ENCODE measurements at regions not wholly inside any gene's neighbourhood (a gene's known extent, or its start where the extent isn't known, plus 50 kb on each side); places are given as distances from the start of the nearest gene placed in this dataset.

DNA sequence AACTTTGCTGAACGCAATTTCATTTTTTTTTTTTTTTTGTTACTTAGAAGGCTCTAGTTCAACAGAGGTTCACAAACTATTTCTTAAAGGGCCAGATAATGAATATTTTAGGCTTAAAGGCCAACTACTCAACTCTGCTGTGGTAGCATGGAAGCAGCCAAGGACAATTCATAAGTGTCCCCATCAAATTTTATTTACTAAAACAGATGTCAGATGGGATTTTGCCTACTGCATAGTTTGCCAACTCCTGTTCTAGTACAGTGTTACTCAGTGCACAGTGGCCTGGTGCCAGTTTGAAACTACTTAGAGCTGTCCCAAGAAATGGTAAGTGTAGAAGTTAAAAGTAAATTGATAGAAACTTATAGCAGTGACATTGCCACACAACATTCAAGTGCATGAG is 949.4 kb upstream of the FANCL start (continued):
- TF ChIP-seq, protein P1, sequence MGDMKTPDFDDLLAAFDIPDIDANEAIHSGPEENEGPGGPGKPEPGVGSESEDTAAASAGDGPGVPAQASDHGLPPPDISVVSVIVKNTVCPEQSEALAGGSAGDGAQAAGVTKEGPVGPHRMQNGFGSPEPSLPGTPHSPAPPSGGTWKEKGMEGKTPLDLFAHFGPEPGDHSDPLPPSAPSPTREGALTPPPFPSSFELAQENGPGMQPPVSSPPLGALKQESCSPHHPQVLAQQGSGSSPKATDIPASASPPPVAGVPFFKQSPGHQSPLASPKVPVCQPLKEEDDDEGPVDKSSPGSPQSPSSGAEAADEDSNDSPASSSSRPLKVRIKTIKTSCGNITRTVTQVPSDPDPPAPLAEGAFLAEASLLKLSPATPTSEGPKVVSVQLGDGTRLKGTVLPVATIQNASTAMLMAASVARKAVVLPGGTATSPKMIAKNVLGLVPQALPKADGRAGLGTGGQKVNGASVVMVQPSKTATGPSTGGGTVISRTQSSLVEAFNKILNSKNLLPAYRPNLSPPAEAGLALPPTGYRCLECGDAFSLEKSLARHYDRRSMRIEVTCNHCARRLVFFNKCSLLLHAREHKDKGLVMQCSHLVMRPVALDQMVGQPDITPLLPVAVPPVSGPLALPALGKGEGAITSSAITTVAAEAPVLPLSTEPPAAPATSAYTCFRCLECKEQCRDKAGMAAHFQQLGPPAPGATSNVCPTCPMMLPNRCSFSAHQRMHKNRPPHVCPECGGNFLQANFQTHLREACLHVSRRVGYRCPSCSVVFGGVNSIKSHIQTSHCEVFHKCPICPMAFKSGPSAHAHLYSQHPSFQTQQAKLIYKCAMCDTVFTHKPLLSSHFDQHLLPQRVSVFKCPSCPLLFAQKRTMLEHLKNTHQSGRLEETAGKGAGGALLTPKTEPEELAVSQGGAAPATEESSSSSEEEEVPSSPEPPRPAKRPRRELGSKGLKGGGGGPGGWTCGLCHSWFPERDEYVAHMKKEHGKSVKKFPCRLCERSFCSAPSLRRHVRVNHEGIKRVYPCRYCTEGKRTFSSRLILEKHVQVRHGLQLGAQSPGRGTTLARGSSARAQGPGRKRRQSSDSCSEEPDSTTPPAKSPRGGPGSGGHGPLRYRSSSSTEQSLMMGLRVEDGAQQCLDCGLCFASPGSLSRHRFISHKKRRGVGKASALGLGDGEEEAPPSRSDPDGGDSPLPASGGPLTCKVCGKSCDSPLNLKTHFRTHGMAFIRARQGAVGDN (IDR thresholded peaks at IDR 0.05): no peak
- TF ChIP-seq, protein P2, sequence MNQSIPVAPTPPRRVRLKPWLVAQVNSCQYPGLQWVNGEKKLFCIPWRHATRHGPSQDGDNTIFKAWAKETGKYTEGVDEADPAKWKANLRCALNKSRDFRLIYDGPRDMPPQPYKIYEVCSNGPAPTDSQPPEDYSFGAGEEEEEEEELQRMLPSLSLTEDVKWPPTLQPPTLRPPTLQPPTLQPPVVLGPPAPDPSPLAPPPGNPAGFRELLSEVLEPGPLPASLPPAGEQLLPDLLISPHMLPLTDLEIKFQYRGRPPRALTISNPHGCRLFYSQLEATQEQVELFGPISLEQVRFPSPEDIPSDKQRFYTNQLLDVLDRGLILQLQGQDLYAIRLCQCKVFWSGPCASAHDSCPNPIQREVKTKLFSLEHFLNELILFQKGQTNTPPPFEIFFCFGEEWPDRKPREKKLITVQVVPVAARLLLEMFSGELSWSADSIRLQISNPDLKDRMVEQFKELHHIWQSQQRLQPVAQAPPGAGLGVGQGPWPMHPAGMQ (IDR thresholded peaks at IDR 0.05; ENCODE audit: borderline replicate concordance): no peak
- TF ChIP-seq POLR2AphosphoS5 (IDR thresholded peaks at IDR 0.05; ENCODE audit: low read length) (no peak), HCFC1 (IDR thresholded peaks at IDR 0.05; ENCODE audit: low read length) (no peak), BACH1 (IDR thresholded peaks at IDR 0.05; ENCODE audit: borderline replicate concordance) (no peak), POLR2AphosphoS2 (IDR thresholded peaks at IDR 0.05; ENCODE audit: low read depth, low read length) (no peak), GABPA (IDR thresholded peaks at IDR 0.05; ENCODE audit: low read depth) (no peak), SP1 (IDR thresholded peaks at IDR 0.05; ENCODE audit: low read depth, low read length) (no peak), ESRRA (IDR thresholded peaks at IDR 0.05; ENCODE audit: low read length) (no peak)
- TF ChIP-seq, protein P3, sequence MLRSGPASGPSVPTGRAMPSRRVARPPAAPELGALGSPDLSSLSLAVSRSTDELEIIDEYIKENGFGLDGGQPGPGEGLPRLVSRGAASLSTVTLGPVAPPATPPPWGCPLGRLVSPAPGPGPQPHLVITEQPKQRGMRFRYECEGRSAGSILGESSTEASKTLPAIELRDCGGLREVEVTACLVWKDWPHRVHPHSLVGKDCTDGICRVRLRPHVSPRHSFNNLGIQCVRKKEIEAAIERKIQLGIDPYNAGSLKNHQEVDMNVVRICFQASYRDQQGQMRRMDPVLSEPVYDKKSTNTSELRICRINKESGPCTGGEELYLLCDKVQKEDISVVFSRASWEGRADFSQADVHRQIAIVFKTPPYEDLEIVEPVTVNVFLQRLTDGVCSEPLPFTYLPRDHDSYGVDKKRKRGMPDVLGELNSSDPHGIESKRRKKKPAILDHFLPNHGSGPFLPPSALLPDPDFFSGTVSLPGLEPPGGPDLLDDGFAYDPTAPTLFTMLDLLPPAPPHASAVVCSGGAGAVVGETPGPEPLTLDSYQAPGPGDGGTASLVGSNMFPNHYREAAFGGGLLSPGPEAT (IDR thresholded peaks at IDR 0.05; ENCODE audit: low read depth): no peak
- TF ChIP-seq, protein P4, sequence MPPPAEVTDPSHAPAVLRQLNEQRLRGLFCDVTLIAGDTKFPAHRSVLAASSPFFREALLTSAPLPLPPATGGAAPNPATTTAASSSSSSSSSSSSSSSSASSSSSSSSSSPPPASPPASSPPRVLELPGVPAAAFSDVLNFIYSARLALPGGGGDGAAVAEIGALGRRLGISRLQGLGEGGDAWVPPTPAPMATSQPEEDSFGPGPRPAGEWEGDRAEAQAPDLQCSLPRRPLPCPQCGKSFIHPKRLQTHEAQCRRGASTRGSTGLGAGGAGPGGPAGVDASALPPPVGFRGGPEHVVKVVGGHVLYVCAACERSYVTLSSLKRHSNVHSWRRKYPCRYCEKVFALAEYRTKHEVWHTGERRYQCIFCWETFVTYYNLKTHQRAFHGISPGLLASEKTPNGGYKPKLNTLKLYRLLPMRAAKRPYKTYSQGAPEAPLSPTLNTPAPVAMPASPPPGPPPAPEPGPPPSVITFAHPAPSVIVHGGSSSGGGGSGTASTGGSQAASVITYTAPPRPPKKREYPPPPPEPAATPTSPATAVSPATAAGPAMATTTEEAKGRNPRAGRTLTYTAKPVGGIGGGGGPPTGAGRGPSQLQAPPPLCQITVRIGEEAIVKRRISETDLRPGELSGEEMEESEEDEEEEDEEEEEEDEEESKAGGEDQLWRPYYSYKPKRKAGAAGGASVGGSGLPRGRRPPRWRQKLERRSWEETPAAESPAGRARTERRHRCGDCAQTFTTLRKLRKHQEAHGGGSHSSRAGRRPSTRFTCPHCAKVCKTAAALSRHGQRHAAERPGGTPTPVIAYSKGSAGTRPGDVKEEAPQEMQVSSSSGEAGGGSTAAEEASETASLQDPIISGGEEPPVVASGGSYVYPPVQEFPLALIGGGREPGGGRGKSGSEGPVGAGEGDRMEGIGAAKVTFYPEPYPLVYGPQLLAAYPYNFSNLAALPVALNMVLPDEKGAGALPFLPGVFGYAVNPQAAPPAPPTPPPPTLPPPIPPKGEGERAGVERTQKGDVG (CRISPR knock-in tag; IDR thresholded peaks at IDR 0.05): no peak

Measured in GM12878 (cell line).